Loucy (cell line): ENCODE measurements at regions not wholly inside any gene's neighbourhood (a gene's known extent, or its start where the extent isn't known, plus 50 kb on each side); places are given as distances from the start of the nearest gene placed in this dataset.

ENCODE experiments used
- H2AFZ ChIP-seq: fragments of 200-600 bp; sonication (generic); 2 replicates; pipeline ENCODE4 v1.6.0; 2016; ENCODE audit warnings: antibody characterized with exemption, mild to moderate bottlenecking, low read length, moderate library complexity
- H3F3A ChIP-seq: fragments of 200-600 bp; 2 replicates; pipeline ENCODE4 v1.6.0; 2016; ENCODE audit warnings: antibody characterized with exemption, low read depth, mild to moderate bottlenecking
- H3K27me3 ChIP-seq: fragments of 200-600 bp; sonication (generic); 2 replicates; pipeline ENCODE4 v1.6.1; 2014; ENCODE audit warnings: low read length, mild to moderate bottlenecking; ENCODE audit not compliant: insufficient read depth, poor library complexity, severe bottlenecking
- H3K36me3 ChIP-seq: fragments of 200-600 bp; sonication (generic); 2 replicates; pipeline ENCODE4 v1.6.1; 2016; ENCODE audit warnings: low read length; ENCODE audit not compliant: insufficient read depth
- H3K4me1 ChIP-seq: fragments of 200-600 bp; sonication (generic); 2 replicates; pipeline ENCODE4 v1.5.1; 2014; ENCODE audit warnings: low read length, mild to moderate bottlenecking; ENCODE audit not compliant: insufficient read depth, poor library complexity, severe bottlenecking
- H3K4me2 ChIP-seq: fragments of 200-600 bp; sonication (generic); 2 replicates; pipeline ENCODE4 v1.6.0; 2014; ENCODE audit warnings: antibody characterized with exemption, low read length, low read depth, mild to moderate bottlenecking; ENCODE audit not compliant: poor library complexity, severe bottlenecking
- H3K4me3 ChIP-seq: fragments of 200-600 bp; sonication (generic); 2 replicates; pipeline ENCODE4 v1.5.1; 2014; ENCODE audit warnings: low read length, mild to moderate bottlenecking, mixed read lengths; ENCODE audit not compliant: poor library complexity, severe bottlenecking
- H3K79me2 ChIP-seq: fragments of 200-600 bp; sonication (generic); 2 replicates; pipeline ENCODE4 v1.6.1; 2014; ENCODE audit warnings: low read length; ENCODE audit not compliant: insufficient read depth
- H3K9ac ChIP-seq: fragments of 200-600 bp; sonication (generic); 2 replicates; pipeline ENCODE4 v1.6.0; 2014; ENCODE audit warnings: mild to moderate bottlenecking, low read depth, low read length, moderate library complexity; ENCODE audit not compliant: poor library complexity, severe bottlenecking
- H3K9me2 ChIP-seq: fragments of 200-600 bp; sonication (generic); replicated peaks from 2 replicates; pipeline ENCODE4 v1.6.1; 2016; ENCODE audit warnings: low read depth, low read length, mixed read lengths
- H3K9me3 ChIP-seq: fragments of 200-600 bp; sonication (generic); 2 replicates; pipeline ENCODE4 v1.6.1; 2014; ENCODE audit warnings: mild to moderate bottlenecking, antibody characterized with exemption, low read length, low read depth; ENCODE audit not compliant: insufficient read depth
- H4K20me1 ChIP-seq: fragments of 200-600 bp; sonication (generic); 2 replicates; pipeline ENCODE4 v1.6.0; 2014; ENCODE audit warnings: antibody characterized with exemption, low read length, mild to moderate bottlenecking; ENCODE audit not compliant: insufficient read depth, poor library complexity, severe bottlenecking
- CTCF ChIP-seq: fragments of 200-600 bp; sonication (generic); conservative IDR thresholded peaks from 2 replicates; pipeline ENCODE4 v1.5.1; 2014; ENCODE audit warnings: mild to moderate bottlenecking, antibody characterized with exemption, low read length
- EZH2phosphoT487 ChIP-seq: fragments of 200-600 bp; IDR thresholded peaks from 2 replicates; pipeline ENCODE4 v1.6.1; 2018; ENCODE audit warnings: antibody characterized with exemption, mild to moderate bottlenecking, moderate library complexity, borderline replicate concordance

GRCh38 chr5:61768692-61769281 lies 436.7 kb downstream of the ZSWIM6 start:
- no peak overlapping the region for H3K4me3 ChIP-seq
- H3K9me2 ChIP-seq, result no peaks in the 10 kb centered on the region
- TF ChIP-seq EZH2phosphoT487, result no peak
- TF ChIP-seq CTCF, result peak; percentile 99

GRCh38 chr5:61771062-61771461 lies 439.0 kb downstream of the ZSWIM6 start:
- Histone ChIP-seq H4K20me1 (no peaks in the 10 kb centered on the region), H3K9me3 (no peaks in the 10 kb centered on the region), H3F3A (no peaks in the 10 kb centered on the region)

More at GRCh38 chr5:61768692-61769281, 436.7 kb downstream of the ZSWIM6 start:
- Histone ChIP-seq H3K79me2 (no peaks in the 10 kb centered on the region), H2AFZ (no peak overlapping the region), H3K9me3 (no peaks in the 10 kb centered on the region), H3K36me3 (no peaks in the 10 kb centered on the region), H4K20me1 (no peaks in the 10 kb centered on the region), H3K4me2 (no peak overlapping the region), H3K9ac (no peak overlapping the region), H3K4me1 (no peaks in the 10 kb centered on the region), H3K27me3 (no peaks in the 10 kb centered on the region), H3F3A (no peaks in the 10 kb centered on the region)

GRCh38 chr5:61771808-61772207 lies 439.8 kb downstream of the ZSWIM6 start:
- H3K4me2 ChIP-seq, result no peak overlapping the region
- no peaks in the 10 kb centered on the region for H3K79me2 ChIP-seq
- H3K36me3 ChIP-seq, result no peaks in the 10 kb centered on the region
- no peaks in the 10 kb centered on the region for H3K9me2 ChIP-seq
- H3K9ac ChIP-seq, result no peak overlapping the region
- TF ChIP-seq EZH2phosphoT487 (no peak), CTCF (no peak)
- H3K9me3 ChIP-seq, result no peaks in the 10 kb centered on the region
- H3F3A ChIP-seq, result no peaks in the 10 kb centered on the region
- H2AFZ ChIP-seq, result no peak overlapping the region
- no peaks in the 10 kb centered on the region for H3K4me1 ChIP-seq
- no peaks in the 10 kb centered on the region for H4K20me1 ChIP-seq
- H3K4me3 ChIP-seq, result no peak overlapping the region
- H3K27me3 ChIP-seq, result no peaks in the 10 kb centered on the region

More at GRCh38 chr5:61771062-61771461, 439.0 kb downstream of the ZSWIM6 start:
- Histone ChIP-seq H3K4me2 (no peak overlapping the region), H3K4me1 (no peaks in the 10 kb centered on the region), H3K36me3 (no peaks in the 10 kb centered on the region), H2AFZ (no peak overlapping the region), H3K9me2 (no peaks in the 10 kb centered on the region), H3K27me3 (no peaks in the 10 kb centered on the region), H3K9ac (no peak overlapping the region), H3K4me3 (no peak overlapping the region), H3K79me2 (no peaks in the 10 kb centered on the region)
- TF ChIP-seq EZH2phosphoT487, result no peak
- TF ChIP-seq CTCF, result no peak
